Stimulated activated CD4-positive, alpha-beta T cell treated with anti-CD3 and anti-CD28 coated beads, Interleukin-15, amount 100 ng/mL, for 48 hours (primary cell): ENCODE measurements at regions not wholly inside any gene's neighbourhood (a gene's known extent, or its start where the extent isn't known, plus 50 kb on each side); places are given as distances from the start of the nearest gene placed in this dataset.
A peak's percentile ranks its signal among the peaks of the same experiment; 100 is the strongest.
"Not testable (repeated sequence)": the region's sequence is repeated elsewhere in the genome, so short reads cannot be mapped to it uniquely, and the experiment has no call there.

Experiments used
- DNase-seq, 2 donors: peaks; one replicate each; pipeline ENCODE4 v3.0.0-alpha.2; 2020; ENCODE audit warnings: low read depth in 2 of 2

GRCh38 chr16:17940584-17941364 is 395.8 kb downstream of the NPIPA8 start:
- DNase-seq, result no peak

GRCh38 chr16:17939723-17940122 is 396.8 kb downstream of the NPIPA8 start:
- DNase-seq, result no peak

GRCh38 chr16:17939122-17939536 is 397.4 kb downstream of the NPIPA8 start:
- no peak for DNase-seq

GRCh38 chr16:17938546-17938945 is 398.0 kb downstream of the NPIPA8 start:
- DNase-seq, result no peak

GRCh38 chr16:17936766-17937402 is 399.7 kb downstream of the NPIPA8 start:
- DNase-seq, result no peak

- DNase-seq, result no peak
Measured at GRCh38 chr16:17930280-17930679, 406.3 kb downstream of the NPIPA8 start.

- no peak for DNase-seq
Measured at GRCh38 chr16:17926866-17927399, 409.6 kb downstream of the NPIPA8 start.

GRCh38 chr16:17926461-17926860 is 410.1 kb downstream of the NPIPA8 start:
- no peak for DNase-seq

GRCh38 chr16:17925761-17926160 is 410.8 kb downstream of the NPIPA8 start:
- no peak for DNase-seq

GRCh38 chr16:17921357-17921978 is 415.1 kb downstream of the NPIPA8 start:
- DNase-seq, result peak; percentile 17 to 35

GRCh38 chr16:17917316-17918019 is 419.1 kb downstream of the NPIPA8 start:
- DNase-seq, result no peak

GRCh38 chr16:17915791-17916190 is 420.7 kb downstream of the NPIPA8 start:
- no peak for DNase-seq

GRCh38 chr16:17914168-17914567 is 422.4 kb downstream of the NPIPA8 start:
- DNase-seq, result no peak

- not testable (repeated sequence) for DNase-seq
Measured at GRCh38 chr16:17911578-17911977, 425.0 kb downstream of the NPIPA8 start.

GRCh38 chr16:17906626-17907025 is 429.9 kb downstream of the NPIPA8 start:
- not testable (repeated sequence) for DNase-seq

- DNase-seq, result no peak
Measured at GRCh38 chr16:17901309-17901708, 430.5 kb upstream of the XYLT1 start.

- DNase-seq, result no peak
Measured at GRCh38 chr16:17899141-17899540, 428.4 kb upstream of the XYLT1 start.

- no peak for DNase-seq
Measured at GRCh38 chr16:17887963-17888362, 417.2 kb upstream of the XYLT1 start.

GRCh38 chr16:17885659-17886207 is 415.0 kb upstream of the XYLT1 start:
- no peak for DNase-seq

GRCh38 chr16:17877821-17878360 is 407.1 kb upstream of the XYLT1 start:
- DNase-seq, result no peak

- no peak for DNase-seq
Measured at GRCh38 chr16:17866996-17867395, 396.2 kb upstream of the XYLT1 start.
